PC-3 (cell line): ENCODE measurements at regions not wholly inside any gene's neighbourhood (a gene's known extent, or its start where the extent isn't known, plus 50 kb on each side); places are given as distances from the start of the nearest gene placed in this dataset.

Experiments used
- CTCF ChIP-seq: fragments of 300-600 bp; sonication (generic); conservative IDR thresholded peaks from 2 replicates; pipeline ENCODE4 v1.5.1; 2017; ENCODE audit warnings: antibody characterized with exemption, low read depth, mild to moderate bottlenecking, low read length
- EZH2 ChIP-seq: fragments of 300-600 bp; sonication (generic); IDR thresholded peaks from one replicate; pipeline ENCODE4 v1.6.1; 2017; ENCODE audit warnings: antibody characterized with exemption, mild to moderate bottlenecking, low read length; ENCODE audit not compliant: unreplicated experiment
- EZH2phosphoT487 ChIP-seq: fragments of 300-600 bp; sonication (generic); IDR thresholded peaks from 2 replicates; pipeline ENCODE4 v1.6.1; 2018; ENCODE audit warnings: mild to moderate bottlenecking, antibody characterized with exemption, low read length, borderline replicate concordance

- TF ChIP-seq CTCF (no peak), EZH2 (no peak), EZH2phosphoT487 (no peak)
These were observed 219.6 kb upstream of the GPR26 start for GRCh38 chr10:123446449-123447156.
